SKM-1 (cell line): ENCODE measurements at regions not wholly inside any gene's neighbourhood (a gene's known extent, or its start where the extent isn't known, plus 50 kb on each side); places are given as distances from the start of the nearest gene placed in this dataset.

ENCODE experiments used
- DNase-seq: peaks from one replicate; lab custom pipeline; 2025; ENCODE audit not compliant: unreplicated experiment; lab: John Stamatoyannopoulos, UW

GRCh38 chr11:45062115-45062514, 84.3 kb upstream of the PRDM11 start:
- no peak for DNase-seq

GRCh38 chr11:45062974-45063635, 83.3 kb upstream of the PRDM11 start:
- no peak for DNase-seq

GRCh38 chr11:45063669-45064068, 82.8 kb upstream of the PRDM11 start:
- DNase-seq, result no peak

GRCh38 chr11:45067966-45068365, 78.5 kb upstream of the PRDM11 start:
- DNase-seq, result no peak

GRCh38 chr11:45071232-45071631, 75.2 kb upstream of the PRDM11 start:
- DNase-seq, result no peak

GRCh38 chr11:45073685-45074141, 72.7 kb upstream of the PRDM11 start:
- no peak for DNase-seq

- DNase-seq, result no peak
Observed at GRCh38 chr11:45075519-45075918, 70.9 kb upstream of the PRDM11 start.

- no peak for DNase-seq
Observed at GRCh38 chr11:45075952-45076351, 70.5 kb upstream of the PRDM11 start.

GRCh38 chr11:45076761-45077160, 69.7 kb upstream of the PRDM11 start:
- DNase-seq, result no peak

- no peak for DNase-seq
Observed at GRCh38 chr11:45078236-45079074, 68.0 kb upstream of the PRDM11 start.

GRCh38 chr11:45079075-45079444, 67.4 kb upstream of the PRDM11 start:
- DNase-seq, result peak; percentile 42

GRCh38 chr11:45079567-45079942, 66.9 kb upstream of the PRDM11 start:
- no peak for DNase-seq

GRCh38 chr11:45079943-45080719, 66.3 kb upstream of the PRDM11 start:
- peak; percentile 79 for DNase-seq

GRCh38 chr11:45082744-45083543, 63.5 kb upstream of the PRDM11 start:
- DNase-seq, result peak; percentile 69

GRCh38 chr11:45083544-45084087, 62.8 kb upstream of the PRDM11 start:
- DNase-seq, result no peak

GRCh38 chr11:45085646-45086501, 60.6 kb upstream of the PRDM11 start:
- no peak for DNase-seq

GRCh38 chr11:45086526-45086925, 59.9 kb upstream of the PRDM11 start:
- no peak for DNase-seq

GRCh38 chr11:45087086-45087899, 59.1 kb upstream of the PRDM11 start:
- no peak for DNase-seq

GRCh38 chr11:45087900-45088160, 58.6 kb upstream of the PRDM11 start:
- no peak for DNase-seq
